ENCODE measurements at regions not wholly inside any gene's neighbourhood (a gene's known extent, or its start where the extent isn't known, plus 50 kb on each side); places are given as distances from the start of the nearest gene placed in this dataset.

GRCh38 chr5:12974856-12975255, 969.6 kb downstream of the DNAH5 start:
- H3K4me3 ChIP-seq (ENCODE audit: insufficient read depth in 1 of 2, low read depth in 1 of 2, low read length in 2 of 2), result no peak overlapping the region
- H3K4ac ChIP-seq (ENCODE audit: low read depth in 1 of 2, low read length in 2 of 2), result no peak overlapping the region
- no peaks in the 10 kb centered on the region for H3K36me3 ChIP-seq (ENCODE audit: control insufficient read depth in 1 of 2, insufficient read depth in 2 of 2, low read depth in 1 of 2, low read length in 2 of 2)
- no peak overlapping the region for H2BK5ac ChIP-seq (ENCODE audit: low read depth, low read length, poor library complexity, severe bottlenecking)
- H3K27ac ChIP-seq (ENCODE audit: low read length, poor library complexity, severe bottlenecking), result no peak overlapping the region
- no peak overlapping the region for H3K9ac ChIP-seq (ENCODE audit: low read length)
- H3K79me1 ChIP-seq (replicated peaks; ENCODE audit: low read length, poor library complexity, severe bottlenecking), result no peaks in the 10 kb centered on the region
- no peaks in the 10 kb centered on the region for H3K4me1 ChIP-seq (ENCODE audit: control insufficient read depth, insufficient read depth, low read depth, low read length)
- H3K4me2 ChIP-seq (ENCODE audit: low read length, poor library complexity, severe bottlenecking), result no peak overlapping the region
- H2AK5ac ChIP-seq (ENCODE audit: low read length, severe bottlenecking), result no peak overlapping the region
- H2BK15ac ChIP-seq (ENCODE audit: low read depth, poor library complexity, severe bottlenecking), result no peak overlapping the region
- H3K14ac ChIP-seq (ENCODE audit: low read length in 2 of 2), result no peak overlapping the region
- no peaks in the 10 kb centered on the region for H3K27me3 ChIP-seq (ENCODE audit: control insufficient read depth in 1 of 2, insufficient read depth in 1 of 2, low read length in 2 of 2)
- WGBS, result 96% methylated on average over 3 of the region's 3 CpGs
- no peak overlapping the region for H4K91ac ChIP-seq (ENCODE audit: low read length)
- H2AFZ ChIP-seq (ENCODE audit: low read depth, low read length), result no peak overlapping the region
- H4K8ac ChIP-seq (ENCODE audit: low read length), result no peak overlapping the region
- DNase-seq, result no peak
- no peak overlapping the region for H2BK12ac ChIP-seq (ENCODE audit: low read length in 2 of 2)
- H3K23ac ChIP-seq (ENCODE audit: low read length in 2 of 2), result no peak overlapping the region
- no peak overlapping the region for H3K18ac ChIP-seq (ENCODE audit: low read depth in 1 of 2, low read length in 2 of 2)
- no peak overlapping the region for H2BK120ac ChIP-seq (ENCODE audit: low read depth, low read length)
- H3K9me3 ChIP-seq (ENCODE audit: control insufficient read depth, low read length), result peaks cover 5% of the 10 kb centered on the region

GRCh38 chr5:12965804-12966203, 978.7 kb downstream of the DNAH5 start:
- Histone ChIP-seq H3K4me1 (ENCODE audit: control insufficient read depth, insufficient read depth, low read depth, low read length) (no peaks in the 10 kb centered on the region), H3K9ac (ENCODE audit: low read length) (no peak overlapping the region), H3K79me1 (replicated peaks; ENCODE audit: low read length, poor library complexity, severe bottlenecking) (no peaks in the 10 kb centered on the region), H2BK120ac (ENCODE audit: low read depth, low read length) (no peak overlapping the region), H2BK15ac (ENCODE audit: low read depth, poor library complexity, severe bottlenecking) (no peak overlapping the region), H3K27ac (ENCODE audit: low read length, poor library complexity, severe bottlenecking) (no peak overlapping the region), H3K18ac (ENCODE audit: low read depth in 1 of 2, low read length in 2 of 2) (no peak overlapping the region), H3K9me3 (ENCODE audit: control insufficient read depth, low read length) (no peaks in the 10 kb centered on the region), H3K27me3 (ENCODE audit: control insufficient read depth in 1 of 2, insufficient read depth in 1 of 2, low read length in 2 of 2) (no peaks in the 10 kb centered on the region), H3K14ac (ENCODE audit: low read length in 2 of 2) (no peak overlapping the region), H3K4me2 (ENCODE audit: low read length, poor library complexity, severe bottlenecking) (no peak overlapping the region), H2BK5ac (ENCODE audit: low read depth, low read length, poor library complexity, severe bottlenecking) (no peak overlapping the region), H2AFZ (ENCODE audit: low read depth, low read length) (no peak overlapping the region), H4K91ac (ENCODE audit: low read length) (no peak overlapping the region), H3K23ac (ENCODE audit: low read length in 2 of 2) (no peak overlapping the region), H2AK5ac (ENCODE audit: low read length, severe bottlenecking) (no peak overlapping the region), H3K36me3 (ENCODE audit: control insufficient read depth in 1 of 2, insufficient read depth in 2 of 2, low read depth in 1 of 2, low read length in 2 of 2) (no peaks in the 10 kb centered on the region), H2BK12ac (ENCODE audit: low read length in 2 of 2) (no peak overlapping the region), H4K8ac (ENCODE audit: low read length) (no peak overlapping the region), H3K4me3 (ENCODE audit: insufficient read depth in 1 of 2, low read depth in 1 of 2, low read length in 2 of 2) (no peak overlapping the region), H3K4ac (ENCODE audit: low read depth in 1 of 2, low read length in 2 of 2) (no peak overlapping the region)
- 83% methylated on average over 1 of the region's 4 CpGs for WGBS
- no peak for DNase-seq

GRCh38 chr5:12959713-12960112, 984.8 kb downstream of the DNAH5 start:
- no peak overlapping the region for H3K27ac ChIP-seq (ENCODE audit: low read length, poor library complexity, severe bottlenecking)
- no peak overlapping the region for H2AK5ac ChIP-seq (ENCODE audit: low read length, severe bottlenecking)
- no peak overlapping the region for H3K18ac ChIP-seq (ENCODE audit: low read depth in 1 of 2, low read length in 2 of 2)
- no peak for DNase-seq
- no peak overlapping the region for H3K4ac ChIP-seq (ENCODE audit: low read depth in 1 of 2, low read length in 2 of 2)
- H3K4me3 ChIP-seq (ENCODE audit: insufficient read depth in 1 of 2, low read depth in 1 of 2, low read length in 2 of 2), result no peak overlapping the region
- H2BK5ac ChIP-seq (ENCODE audit: low read depth, low read length, poor library complexity, severe bottlenecking), result no peak overlapping the region
- no peaks in the 10 kb centered on the region for H3K27me3 ChIP-seq (ENCODE audit: control insufficient read depth in 1 of 2, insufficient read depth in 1 of 2, low read length in 2 of 2)
- H2BK15ac ChIP-seq (ENCODE audit: low read depth, poor library complexity, severe bottlenecking), result no peak overlapping the region
- WGBS, result 58% methylated on average over 1 of the region's 1 CpG
- H2BK120ac ChIP-seq (ENCODE audit: low read depth, low read length), result no peak overlapping the region
- no peak overlapping the region for H3K9ac ChIP-seq (ENCODE audit: low read length)
- no peak overlapping the region for H3K23ac ChIP-seq (ENCODE audit: low read length in 2 of 2)
- H3K79me1 ChIP-seq (replicated peaks; ENCODE audit: low read length, poor library complexity, severe bottlenecking), result no peaks in the 10 kb centered on the region
- H3K4me1 ChIP-seq (ENCODE audit: control insufficient read depth, insufficient read depth, low read depth, low read length), result no peaks in the 10 kb centered on the region
- no peak overlapping the region for H4K91ac ChIP-seq (ENCODE audit: low read length)
- no peak overlapping the region for H4K8ac ChIP-seq (ENCODE audit: low read length)
- H2BK12ac ChIP-seq (ENCODE audit: low read length in 2 of 2), result no peak overlapping the region
- H3K14ac ChIP-seq (ENCODE audit: low read length in 2 of 2), result no peak overlapping the region
- no peaks in the 10 kb centered on the region for H3K36me3 ChIP-seq (ENCODE audit: control insufficient read depth in 1 of 2, insufficient read depth in 2 of 2, low read depth in 1 of 2, low read length in 2 of 2)
- no peaks in the 10 kb centered on the region for H3K9me3 ChIP-seq (ENCODE audit: control insufficient read depth, low read length)
- no peak overlapping the region for H3K4me2 ChIP-seq (ENCODE audit: low read length, poor library complexity, severe bottlenecking)
- no peak overlapping the region for H2AFZ ChIP-seq (ENCODE audit: low read depth, low read length)

GRCh38 chr5:12952409-12952808, 992.1 kb downstream of the DNAH5 start:
- H3K9me3 ChIP-seq (ENCODE audit: control insufficient read depth, low read length), result peaks cover 3% of the 10 kb centered on the region
- no peak overlapping the region for H3K4ac ChIP-seq (ENCODE audit: low read depth in 1 of 2, low read length in 2 of 2)
- no peak overlapping the region for H2BK15ac ChIP-seq (ENCODE audit: low read depth, poor library complexity, severe bottlenecking)
- H3K4me1 ChIP-seq (ENCODE audit: control insufficient read depth, insufficient read depth, low read depth, low read length), result no peaks in the 10 kb centered on the region
- H2AFZ ChIP-seq (ENCODE audit: low read depth, low read length), result no peak overlapping the region
- no peak overlapping the region for H4K8ac ChIP-seq (ENCODE audit: low read length)
- no peaks in the 10 kb centered on the region for H3K36me3 ChIP-seq (ENCODE audit: control insufficient read depth in 1 of 2, insufficient read depth in 2 of 2, low read depth in 1 of 2, low read length in 2 of 2)
- no peak overlapping the region for H3K14ac ChIP-seq (ENCODE audit: low read length in 2 of 2)
- H3K27ac ChIP-seq (ENCODE audit: low read length, poor library complexity, severe bottlenecking), result no peak overlapping the region
- H3K23ac ChIP-seq (ENCODE audit: low read length in 2 of 2), result no peak overlapping the region
- no peak overlapping the region for H3K4me2 ChIP-seq (ENCODE audit: low read length, poor library complexity, severe bottlenecking)
- no peaks in the 10 kb centered on the region for H3K79me1 ChIP-seq (replicated peaks; ENCODE audit: low read length, poor library complexity, severe bottlenecking)
- H3K27me3 ChIP-seq (ENCODE audit: control insufficient read depth in 1 of 2, insufficient read depth in 1 of 2, low read length in 2 of 2), result no peaks in the 10 kb centered on the region
- no peak for DNase-seq
- no peak overlapping the region for H3K18ac ChIP-seq (ENCODE audit: low read depth in 1 of 2, low read length in 2 of 2)
- H2BK12ac ChIP-seq (ENCODE audit: low read length in 2 of 2), result no peak overlapping the region
- WGBS, result no CpG with 5 or more reads among the region's 2 CpGs
- H4K91ac ChIP-seq (ENCODE audit: low read length), result no peak overlapping the region
- no peak overlapping the region for H2AK5ac ChIP-seq (ENCODE audit: low read length, severe bottlenecking)
- no peak overlapping the region for H3K4me3 ChIP-seq (ENCODE audit: insufficient read depth in 1 of 2, low read depth in 1 of 2, low read length in 2 of 2)
- no peak overlapping the region for H3K9ac ChIP-seq (ENCODE audit: low read length)
- H2BK120ac ChIP-seq (ENCODE audit: low read depth, low read length), result no peak overlapping the region
- H2BK5ac ChIP-seq (ENCODE audit: low read depth, low read length, poor library complexity, severe bottlenecking), result no peak overlapping the region

Data from mesenchymal stem cell (in vitro differentiated cells and primary cell).